AG04449 (cell line): ENCODE measurements at regions not wholly inside any gene's neighbourhood (a gene's known extent, or its start where the extent isn't known, plus 50 kb on each side); places are given as distances from the start of the nearest gene placed in this dataset.

Experiments used
- CTCF ChIA-PET: fragments of 350-600 bp; formaldehyde crosslinking; extraction: SDS; loops from one replicate; lab custom pipeline; 2021; ENCODE audit warnings: antibody characterized with exemption; lab: Yijun Ruan, JAX
- POLR2A ChIA-PET: fragments of 400-600, 350-600 bp; formaldehyde crosslinking; extraction: SDS; loops from one replicate; lab custom pipeline; 2020; ENCODE audit warnings: antibody characterized with exemption, inconsistent platforms; lab: Yijun Ruan, JAX
- DNase-seq: peaks from one replicate; pipeline ENCODE4 v3.0.0-alpha.2; 2010; ENCODE audit warnings: low read depth, low spot score
- H3K4me3 ChIP-seq: 2 replicates; pipeline ENCODE4 v1.5.1; 2011; ENCODE audit warnings: low read depth, mild to moderate bottlenecking, control low read depth, low read length
- CTCF ChIP-seq: IDR thresholded peaks from one replicate; pipeline ENCODE4 v1.5.1; 2011; ENCODE audit warnings: mild to moderate bottlenecking, moderate library complexity, low read length, control low read depth, inconsistent platforms; ENCODE audit not compliant: insufficient read depth; ENCODE audit errors: missing control alignments

DNA sequence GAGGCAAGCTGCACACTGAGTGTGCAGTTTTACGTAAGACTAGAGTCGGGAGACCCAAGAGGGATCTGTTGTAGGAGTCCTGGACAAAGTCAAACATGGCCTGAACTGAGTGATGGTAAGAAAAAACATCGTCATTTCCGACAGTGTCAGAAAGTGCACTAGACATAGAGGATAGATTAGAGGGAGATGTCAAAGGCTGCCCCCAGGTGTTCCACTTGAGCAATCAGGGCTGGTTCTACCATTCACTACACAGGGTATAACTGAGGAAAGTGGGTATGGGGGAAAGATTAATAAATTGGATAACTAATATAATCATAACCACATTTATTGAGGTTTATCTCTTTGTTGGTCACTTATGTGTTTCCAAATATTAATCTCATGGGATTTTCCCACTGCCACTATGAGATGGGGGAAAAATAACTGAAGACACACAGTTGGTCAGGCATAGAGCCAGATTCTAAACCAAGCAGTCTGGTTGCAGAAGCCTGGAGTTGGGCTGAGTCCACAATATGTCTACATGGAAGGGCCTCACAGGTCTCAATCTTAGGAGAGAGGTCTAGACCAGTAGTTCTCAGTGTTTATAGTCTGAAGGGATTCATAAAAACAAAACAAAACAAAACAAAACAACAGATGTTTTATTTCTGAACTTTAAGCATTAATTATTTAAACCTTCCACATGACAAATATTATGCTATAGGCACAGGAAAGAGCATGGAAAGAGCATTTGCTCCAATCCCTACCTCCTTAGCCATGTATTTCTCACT is 766.5 kb downstream of the NTRK3 start:
- no peak for TF ChIP-seq CTCF
- ChIA-PET CTCF (no interaction called here), POLR2A (no interaction called here)
- H3K4me3 ChIP-seq = no peak overlapping the region
- no peak for DNase-seq

DNA sequence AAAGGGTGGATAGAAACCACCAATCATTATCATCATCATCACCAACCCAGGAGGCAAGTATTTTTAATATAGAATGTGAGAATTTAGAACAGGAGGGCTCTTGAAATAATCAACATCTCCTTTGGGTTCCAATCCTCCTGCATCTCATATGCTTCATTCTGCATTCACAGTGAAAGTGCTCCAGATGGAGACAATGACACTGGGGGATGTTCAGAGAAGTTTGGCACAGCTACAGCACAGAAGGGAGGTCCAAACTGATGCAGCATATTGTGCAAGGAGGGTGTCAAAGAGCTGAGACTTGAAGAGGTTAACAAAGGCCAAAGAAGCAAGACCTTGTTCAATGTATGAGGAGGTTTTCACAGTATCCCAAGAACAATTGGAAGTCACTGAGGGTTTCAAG is 767.1 kb downstream of the NTRK3 start:
- ChIA-PET POLR2A (no interaction called here), CTCF (no interaction called here)
- no peak overlapping the region for H3K4me3 ChIP-seq
- DNase-seq = no peak
- no peak for TF ChIP-seq CTCF

DNA sequence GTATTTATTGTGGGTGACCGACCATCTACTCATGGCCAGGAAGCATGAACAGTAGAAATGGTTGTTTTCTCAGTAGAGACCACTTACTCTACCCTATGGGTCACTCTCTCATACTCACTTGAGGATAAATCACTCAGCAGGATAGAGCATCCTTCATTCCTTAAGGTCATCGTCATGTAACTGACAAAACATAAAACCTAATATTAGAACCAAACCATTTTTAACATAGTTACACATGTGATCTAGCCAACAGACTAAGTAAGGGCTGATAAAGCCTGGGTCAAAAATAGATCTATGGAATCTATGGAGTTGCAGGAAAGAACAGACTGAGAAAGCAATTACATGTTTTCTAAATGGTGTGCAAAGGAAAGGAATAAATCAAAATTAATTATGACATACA is 769.1 kb downstream of the NTRK3 start:
- CTCF ChIA-PET = interaction anchor here (1.2 kb wide), 1 partner anchor 10 kb away, joined by 5 read pairs; no protein-coding TSS in a partner anchor
- POLR2A ChIA-PET = no interaction called here
- no peak for TF ChIP-seq CTCF
- no peak for DNase-seq
- H3K4me3 ChIP-seq = no peak overlapping the region

DNA sequence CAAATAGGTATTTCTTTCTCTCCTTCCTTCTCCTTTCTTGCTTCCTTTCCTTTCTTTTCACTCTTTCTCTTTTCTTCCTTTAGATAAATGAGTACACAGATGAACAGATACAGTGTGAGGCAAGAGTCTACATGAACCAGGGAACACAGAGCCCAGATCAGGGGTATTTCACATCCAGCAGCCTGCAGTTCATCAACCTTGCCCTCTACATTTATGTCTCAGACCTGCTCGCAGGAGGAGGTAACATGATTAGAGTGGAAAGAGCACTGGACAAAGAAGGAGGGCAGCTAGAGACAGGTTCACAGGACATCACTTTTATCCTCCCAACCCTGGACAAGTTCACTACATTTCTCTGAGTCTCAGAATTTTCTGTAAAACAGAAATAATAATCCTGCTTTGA is 773.1 kb downstream of the NTRK3 start:
- CTCF ChIA-PET = no interaction called here
- no peak overlapping the region for H3K4me3 ChIP-seq
- POLR2A ChIA-PET = no interaction called here
- no peak for TF ChIP-seq CTCF
- DNase-seq = no peak

DNA sequence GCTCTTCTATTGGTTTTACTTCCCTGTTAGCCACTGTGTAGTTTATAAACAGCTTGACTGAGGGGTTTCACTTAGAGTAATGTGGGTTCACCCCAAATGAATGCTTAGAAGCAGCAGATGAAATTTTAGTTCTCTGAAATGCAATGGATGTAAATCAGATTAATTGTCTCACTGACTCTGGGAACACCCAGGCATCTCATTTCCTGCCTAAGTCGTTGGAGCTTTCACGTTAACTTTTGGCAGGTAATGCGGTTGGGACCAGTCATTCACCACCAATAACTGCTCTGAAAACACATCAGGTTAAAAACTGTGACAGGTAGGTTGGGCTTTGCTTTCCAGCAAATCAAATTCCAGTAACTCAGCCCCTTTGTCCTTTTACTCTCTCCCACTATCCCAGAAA is 775.4 kb downstream of the NTRK3 start:
- TF ChIP-seq CTCF = no peak
- ChIA-PET CTCF (no interaction called here), POLR2A (no interaction called here)
- no peak for DNase-seq
- H3K4me3 ChIP-seq = no peak overlapping the region

GRCh38 chr15:87478687-87479072 is 777.9 kb downstream of the NTRK3 start:
- ChIA-PET POLR2A (no interaction called here), CTCF (interaction anchor here (1.4 kb wide), 1 partner anchor 8 kb away, joined by 5 read pairs; no protein-coding TSS in a partner anchor)
- DNase-seq = no peak
- H3K4me3 ChIP-seq = no peak overlapping the region
- no peak for TF ChIP-seq CTCF
